Psoas muscle (tissue), 7 donors: ENCODE measurements at regions not wholly inside any gene's neighbourhood (a gene's known extent, or its start where the extent isn't known, plus 50 kb on each side); places are given as distances from the start of the nearest gene placed in this dataset.

ENCODE experiments used
- ATAC-seq, 4 donors: fragments of 200-7000 bp; cut with Tn5 transposase; one replicate each; pipeline ENCODE4 v1.9.1; 2020; ENCODE audit warnings: moderate library complexity in 3 of 4, mild to moderate bottlenecking in 2 of 4
- DNase-seq, 2 donors: peaks; one replicate each; pipeline ENCODE4 v3.0.0-alpha.2; 2020
- H3K27ac ChIP-seq: fragments of 200-600 bp; one replicate; pipeline ENCODE4 v1.8.0; 2022
- H3K27me3 ChIP-seq, 3 donors: fragments of 200-600 bp in 1 of 3; one replicate each; pipeline versions ENCODE4 v1.6.1 to v1.8.0; 2013 to 2022; ENCODE audit warnings: low read length in 2 of 3, mild to moderate bottlenecking in 2 of 3, moderate library complexity in 1 of 3; ENCODE audit not compliant: insufficient read depth in 3 of 3
- H3K36me3 ChIP-seq, 2 donors: fragments of 200-600 bp in 1 of 2; one replicate each; pipeline versions ENCODE4 v1.6.1 to v1.8.0; 2013 to 2022; ENCODE audit warnings: low read depth in 1 of 2, mild to moderate bottlenecking in 1 of 2, moderate library complexity in 1 of 2; ENCODE audit not compliant: insufficient read depth in 1 of 2
- H3K4me1 ChIP-seq: fragments of 200-600 bp; one replicate; pipeline ENCODE4 v1.8.0; 2022
- H3K4me3 ChIP-seq: fragments of 200-600 bp; one replicate; pipeline ENCODE4 v1.8.0; 2022; ENCODE audit warnings: mild to moderate bottlenecking
- H3K9me3 ChIP-seq: fragments of 200-600 bp; one replicate; pipeline ENCODE4 v1.8.0; 2022
- CTCF ChIP-seq: fragments of 200-600 bp; IDR thresholded peaks from one replicate; pipeline ENCODE4 v1.8.0; 2022; ENCODE audit warnings: antibody characterized with exemption
- WGBS, 3 donors: extraction: QIAGEN DNeasy Blood & Tissue Kit; methylation state at CpG; one replicate each; pipeline versions ENCODE4 v1.1.6 to v1.1.7; 2013; 5-methylcytosine and 5-hydroxymethylcytosine counted together
- intact Hi-C, 2 donors: fragments of 100-400 bp; cut with DNase I; formaldehyde crosslinking; loops; one replicate each; pipeline versions ENCODE4 v1.11.0 to v1.14.2; 2022
- donor health status: healthy with polysubstance abuse.
- donor health status: DM: no; HTN: no; CAD: no; lungs with moderate emphysema.
- donor health status: Bipolar disorder and iron deficiency.
- donor health status: healthy.
- donor health status: DM: yes; HTN: yes; CAD: no.
- donor health status: DM: no; HTN: no; CAD: no.
- donor health status: DM: yes; HTN: yes; CAD: no.

DNA sequence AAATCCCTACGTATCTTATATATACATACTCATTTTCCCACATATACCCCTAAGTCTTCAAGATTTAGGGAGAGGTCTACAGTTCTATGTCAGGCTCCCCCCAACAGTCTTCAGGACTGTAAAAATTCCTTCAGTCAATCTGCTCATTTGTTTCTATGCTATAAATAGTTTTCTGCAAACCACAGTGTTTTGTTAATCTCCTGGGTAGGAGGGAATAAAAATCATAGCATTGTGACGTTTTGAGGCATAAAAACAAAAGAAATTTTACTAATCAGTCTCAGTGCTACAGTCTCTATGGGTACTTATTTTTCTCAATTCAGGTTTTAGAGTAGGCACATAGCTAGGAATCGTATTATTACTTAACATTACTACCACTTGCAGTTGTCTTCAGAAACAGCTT, 552.8 kb upstream of the LRRC4C start:
- Histone ChIP-seq H3K27ac (no peak overlapping the region), H3K9me3 (no peaks in the 10 kb centered on the region), H3K27me3 (no peaks in the 10 kb centered on the region), H3K36me3 (no peaks in the 10 kb centered on the region), H3K4me1 (no peaks in the 10 kb centered on the region), H3K4me3 (no peak overlapping the region)
- ATAC-seq (no peak), DNase-seq (no peak)
- TF ChIP-seq CTCF: no peak
- 54 to 68% (median 60%) methylated on average over 3 of the region's 3 CpGs for WGBS, 3 donors
- intact Hi-C loops: no loop called here

DNA sequence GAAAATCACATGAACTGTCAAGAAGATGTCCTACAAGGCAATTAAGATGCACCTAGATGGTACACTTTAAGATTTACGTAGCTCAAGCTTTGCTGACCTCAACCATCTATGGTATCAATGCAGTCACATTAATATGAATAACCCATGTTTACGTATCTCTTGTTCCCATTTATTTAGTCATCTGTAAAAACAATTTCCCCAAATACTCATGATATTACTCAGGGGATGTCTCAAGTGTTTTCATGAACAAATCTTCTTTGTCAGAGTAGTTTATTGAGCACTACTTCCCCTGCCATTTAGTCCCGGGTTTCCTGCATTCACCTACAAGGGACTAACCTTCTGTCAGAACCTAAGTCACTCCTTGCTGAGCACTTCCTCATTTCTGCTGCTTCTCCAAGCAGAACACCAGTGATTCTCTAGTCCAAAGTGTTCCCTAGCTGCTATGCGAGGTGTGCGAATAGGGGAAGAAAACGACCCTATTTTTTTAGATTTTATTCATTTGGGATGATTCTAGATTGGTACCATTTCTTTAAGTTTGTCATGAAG, 554.3 kb upstream of the LRRC4C start:
- DNase-seq: no peak
- H3K27me3 ChIP-seq: no peaks in the 10 kb centered on the region
- no peak for ATAC-seq
- no peaks in the 10 kb centered on the region for H3K36me3 ChIP-seq
- no peak for TF ChIP-seq CTCF
- intact Hi-C loops: no loop called here
- no peak overlapping the region for H3K27ac ChIP-seq
- no peaks in the 10 kb centered on the region for H3K4me1 ChIP-seq
- H3K9me3 ChIP-seq: no peaks in the 10 kb centered on the region
- 80 to 88% (median 82%) methylated on average over 6 of the region's 6 CpGs for WGBS, 3 donors
- H3K4me3 ChIP-seq: no peak overlapping the region

DNA sequence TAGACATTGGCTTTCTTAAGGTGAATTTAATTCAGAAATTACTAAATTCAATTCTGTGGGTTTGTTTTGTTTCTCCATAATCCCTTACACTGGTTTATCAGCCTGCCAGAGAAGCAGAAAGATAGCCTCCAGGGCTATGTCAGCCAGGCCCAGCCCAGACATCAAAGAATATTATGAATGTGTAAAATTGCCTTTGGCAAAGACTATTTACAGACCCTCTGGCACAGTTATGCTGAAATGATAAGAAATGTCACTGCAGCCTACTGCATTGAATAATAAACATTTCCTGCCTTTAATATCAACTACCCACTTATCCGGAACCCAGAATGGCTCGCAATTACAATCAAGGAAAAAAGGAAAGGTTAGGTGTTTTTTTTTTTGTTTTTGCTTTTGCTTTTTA, 562.5 kb upstream of the LRRC4C start:
- no peak for ATAC-seq
- no peak for DNase-seq
- Histone ChIP-seq H3K4me3 (no peak overlapping the region), H3K9me3 (no peaks in the 10 kb centered on the region), H3K27ac (no peak overlapping the region), H3K27me3 (no peaks in the 10 kb centered on the region), H3K36me3 (no peaks in the 10 kb centered on the region), H3K4me1 (no peaks in the 10 kb centered on the region)
- no peak for TF ChIP-seq CTCF
- WGBS, 3 donors: 82 to 100% (median 88%) methylated on average over 2 of the region's 2 CpGs
- intact Hi-C loops: no loop called here

DNA sequence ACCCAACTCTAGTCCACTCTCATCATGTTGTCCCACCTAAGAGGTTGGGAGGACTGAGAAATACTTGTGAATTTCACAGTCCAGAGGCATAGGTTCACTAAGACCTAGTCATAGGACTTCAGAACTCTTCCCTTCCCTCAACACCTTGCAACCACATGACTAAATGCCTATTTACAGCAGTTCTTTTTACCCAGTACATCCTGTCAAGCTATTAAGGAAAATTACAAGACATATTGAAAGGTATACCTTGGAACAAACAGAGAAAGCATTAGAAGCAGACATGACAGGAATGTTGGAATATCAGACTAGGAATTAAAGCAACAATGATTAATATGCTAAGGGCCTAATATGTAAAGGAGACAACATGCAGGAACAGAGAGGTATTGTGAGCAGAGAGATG, 563.8 kb upstream of the LRRC4C start:
- ATAC-seq: no peak

More for the DNA sequence above, 563.8 kb upstream of the LRRC4C start:
- TF ChIP-seq CTCF: no peak
- DNase-seq: no peak
- Histone ChIP-seq H3K4me3 (no peak overlapping the region), H3K36me3 (no peaks in the 10 kb centered on the region), H3K27me3 (no peaks in the 10 kb centered on the region), H3K27ac (no peak overlapping the region), H3K4me1 (no peaks in the 10 kb centered on the region), H3K9me3 (no peaks in the 10 kb centered on the region)
- intact Hi-C loops: no loop called here
